CD4-positive, alpha-beta memory T cell (primary cell): ENCODE measurements at regions not wholly inside any gene's neighbourhood (a gene's known extent, or its start where the extent isn't known, plus 50 kb on each side); places are given as distances from the start of the nearest gene placed in this dataset.

Experiments
- CTCF ChIA-PET: fragments of 350-600 bp; sonication (Branson Sonifier 250); formaldehyde crosslinking; loops from one replicate; lab custom pipeline; 2021; ENCODE audit warnings: inconsistent platforms; ENCODE audit not compliant: partially characterized antibody; lab: Charles Lee
- POLR2A ChIA-PET: fragments of 350-600 bp; sonication (Branson Sonifier 250); formaldehyde crosslinking; loops from one replicate; lab custom pipeline; 2021; ENCODE audit not compliant: partially characterized antibody; lab: Charles Lee
- DNase-seq, 5 donors: peaks; one replicate each; pipeline versions ENCODE4 v3.0.0 to v3.0.0-alpha.2; 2020 to 2022; ENCODE audit warnings: mixed read lengths in 1 of 5
- H3K27ac ChIP-seq: one replicate; pipeline ENCODE4 v1.7.0; 2013; ENCODE audit warnings: low read depth, low read length
- H3K27me3 ChIP-seq: 2 replicates; pipeline ENCODE4 v1.7.0; 2013; ENCODE audit warnings: mild to moderate bottlenecking, low read length, moderate library complexity; ENCODE audit not compliant: insufficient read depth
- H3K36me3 ChIP-seq: 2 replicates; pipeline ENCODE4 v1.7.0; 2013; ENCODE audit warnings: mild to moderate bottlenecking, low read length, moderate library complexity; ENCODE audit not compliant: insufficient read depth
- H3K4me1 ChIP-seq: 2 replicates; pipeline ENCODE4 v1.7.0; 2013; ENCODE audit warnings: mild to moderate bottlenecking, low read length, moderate library complexity; ENCODE audit not compliant: insufficient read depth
- H3K4me3 ChIP-seq, 2 donors: one replicate each; pipeline ENCODE4 v1.7.0; 2013; ENCODE audit warnings: low read length in 2 of 2, mild to moderate bottlenecking in 1 of 2
- H3K9me3 ChIP-seq, 2 donors: one replicate each; pipeline ENCODE4 v1.7.0; 2013; ENCODE audit warnings: low read length in 2 of 2, control low read depth in 1 of 2; ENCODE audit not compliant: control insufficient read depth in 1 of 2
- H3K27ac Mint-ChIP-seq, 7 donors: one replicate each; pipeline ENCODE4 v1.8.0; 2020 to 2021; ENCODE audit warnings: mixed read lengths in 7 of 7, mild to moderate bottlenecking in 6 of 7, inconsistent platforms in 3 of 7, moderate library complexity in 3 of 7
- H3K27me3 Mint-ChIP-seq, 2 donors: one replicate each; pipeline ENCODE4 v1.8.0; 2020 to 2021; ENCODE audit warnings: mixed read lengths in 2 of 2
- H3K36me3 Mint-ChIP-seq, 2 donors: one replicate each; pipeline ENCODE4 v1.8.0; 2020 to 2021; ENCODE audit warnings: mixed read lengths in 2 of 2, inconsistent platforms in 1 of 2, mild to moderate bottlenecking in 1 of 2
- H3K4me1 Mint-ChIP-seq, 4 donors: one replicate each; pipeline ENCODE4 v1.8.0; 2020 to 2021; ENCODE audit warnings: mixed read lengths in 4 of 4, mild to moderate bottlenecking in 1 of 4
- H3K4me3 Mint-ChIP-seq, 8 donors: one replicate each; pipeline ENCODE4 v1.8.0; 2020 to 2021; ENCODE audit warnings: mixed read lengths in 8 of 8, mild to moderate bottlenecking in 7 of 8, moderate library complexity in 6 of 8, inconsistent platforms in 3 of 8
- H3K9me3 Mint-ChIP-seq, 8 donors: one replicate each; pipeline ENCODE4 v1.8.0; 2020 to 2021; ENCODE audit warnings: mixed read lengths in 8 of 8, mild to moderate bottlenecking in 5 of 8, inconsistent platforms in 3 of 8, moderate library complexity in 1 of 8
- intact Hi-C: fragments of 100-400 bp; cut with micrococcal nuclease; formaldehyde crosslinking; loops from one replicate; pipeline ENCODE4 v1.15.1; 2023

GRCh38 chr5:3530251-3530650 lies 65.4 kb upstream of the IRX1 start:
- no peaks in the 10 kb centered on the region for H3K4me1 Mint-ChIP-seq
- Histone ChIP-seq H3K4me1 (no peaks in the 10 kb centered on the region), H3K36me3 (no peaks in the 10 kb centered on the region), H3K27ac (no peak overlapping the region), H3K4me3 (no peak overlapping the region), H3K27me3 (no peaks in the 10 kb centered on the region), H3K9me3 (no peaks in the 10 kb centered on the region)
- H3K9me3 Mint-ChIP-seq, result peaks cover 0 to 20% (median 8%) of the 10 kb centered on the region in 8 donors
- no peak overlapping the region for H3K27ac Mint-ChIP-seq
- intact Hi-C loops, result no loop called here
- H3K27me3 Mint-ChIP-seq, result no peaks in the 10 kb centered on the region
- ChIA-PET CTCF (no interaction called here), POLR2A (no interaction called here)
- no peak overlapping the region for H3K4me3 Mint-ChIP-seq
- DNase-seq, result no peak
- no peaks in the 10 kb centered on the region for H3K36me3 Mint-ChIP-seq

GRCh38 chr5:3526551-3527185 lies 69.0 kb upstream of the IRX1 start:
- CTCF ChIA-PET, result no interaction called here
- Histone ChIP-seq H3K4me1 (no peaks in the 10 kb centered on the region), H3K4me3 (no peak overlapping the region), H3K9me3 (no peaks in the 10 kb centered on the region), H3K36me3 (no peaks in the 10 kb centered on the region), H3K27ac (no peak overlapping the region), H3K27me3 (no peaks in the 10 kb centered on the region)
- H3K9me3 Mint-ChIP-seq, result peaks cover 0 to 21% (median 11%) of the 10 kb centered on the region in 8 donors
- H3K27me3 Mint-ChIP-seq, result no peaks in the 10 kb centered on the region
- intact Hi-C loops, result no loop called here
- no peaks in the 10 kb centered on the region for H3K36me3 Mint-ChIP-seq
- H3K27ac Mint-ChIP-seq, result no peak overlapping the region
- no peak for DNase-seq
- no peaks in the 10 kb centered on the region for H3K4me1 Mint-ChIP-seq
- no peak overlapping the region for H3K4me3 Mint-ChIP-seq
- POLR2A ChIA-PET, result no interaction called here

GRCh38 chr5:3522491-3522890 lies 73.1 kb upstream of the IRX1 start:
- no peak overlapping the region for H3K4me3 Mint-ChIP-seq
- ChIA-PET POLR2A (no interaction called here), CTCF (no interaction called here)
- H3K9me3 Mint-ChIP-seq, result peaks cover 0 to 19% (median 9%) of the 10 kb centered on the region in 8 donors
- no peaks in the 10 kb centered on the region for H3K27me3 ChIP-seq
- no peaks in the 10 kb centered on the region for H3K27me3 Mint-ChIP-seq
- H3K4me1 Mint-ChIP-seq, result no peaks in the 10 kb centered on the region
- H3K4me1 ChIP-seq, result no peaks in the 10 kb centered on the region
- H3K4me3 ChIP-seq, result no peak overlapping the region
- intact Hi-C loops, result no loop called here
- H3K27ac ChIP-seq, result no peak overlapping the region
- no peak overlapping the region for H3K27ac Mint-ChIP-seq
- H3K36me3 Mint-ChIP-seq, result no peaks in the 10 kb centered on the region
- no peaks in the 10 kb centered on the region for H3K36me3 ChIP-seq
- no peak for DNase-seq
- H3K9me3 ChIP-seq, result no peaks in the 10 kb centered on the region

DNA sequence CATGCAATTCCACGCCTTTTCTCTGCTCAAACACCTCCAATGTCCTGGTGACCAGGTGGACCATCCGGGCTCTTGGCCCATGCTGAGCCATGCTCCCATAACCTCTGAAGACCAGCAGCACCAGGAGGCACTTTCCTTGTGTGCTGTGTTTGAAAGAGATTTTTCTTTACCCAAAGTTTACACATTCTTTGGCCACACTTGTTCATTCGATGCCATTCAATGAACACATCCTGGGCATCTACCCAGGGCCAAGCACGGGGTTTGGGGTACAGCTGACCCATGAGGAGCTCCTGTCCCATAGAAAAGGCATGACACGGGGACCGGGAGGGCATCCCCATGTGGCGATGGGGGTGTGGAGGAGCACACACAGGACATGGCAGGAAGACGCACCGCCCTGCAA lies 77.1 kb upstream of the IRX1 start:
- DNase-seq, result no peak
- Mint-ChIP-seq H3K27me3 (no peaks in the 10 kb centered on the region), H3K4me3 (no peak overlapping the region), H3K36me3 (no peaks in the 10 kb centered on the region), H3K27ac (no peak overlapping the region), H3K4me1 (no peaks in the 10 kb centered on the region), H3K9me3 (peaks cover 0 to 9% (median 2%) of the 10 kb centered on the region in 8 donors)
- intact Hi-C loops, result no loop called here
- Histone ChIP-seq H3K4me3 (no peak overlapping the region), H3K36me3 (no peaks in the 10 kb centered on the region), H3K27ac (no peak overlapping the region), H3K4me1 (no peaks in the 10 kb centered on the region), H3K9me3 (no peaks in the 10 kb centered on the region), H3K27me3 (no peaks in the 10 kb centered on the region)
- ChIA-PET POLR2A (no interaction called here), CTCF (no interaction called here)

- Histone ChIP-seq H3K27me3 (no peaks in the 10 kb centered on the region), H3K27ac (no peak overlapping the region), H3K4me1 (no peaks in the 10 kb centered on the region), H3K9me3 (no peaks in the 10 kb centered on the region), H3K4me3 (no peak overlapping the region), H3K36me3 (no peaks in the 10 kb centered on the region)
- H3K27ac Mint-ChIP-seq, result no peak overlapping the region
- ChIA-PET POLR2A (no interaction called here), CTCF (no interaction called here)
- peaks cover 0 to 6% (median 2%) of the 10 kb centered on the region in 8 donors for H3K9me3 Mint-ChIP-seq
- H3K4me1 Mint-ChIP-seq, result no peaks in the 10 kb centered on the region
- no peak for DNase-seq
- H3K36me3 Mint-ChIP-seq, result no peaks in the 10 kb centered on the region
- H3K4me3 Mint-ChIP-seq, result no peak overlapping the region
- H3K27me3 Mint-ChIP-seq, result no peaks in the 10 kb centered on the region
- intact Hi-C loops, result no loop called here
Observed at GRCh38 chr5:3518051-3518450, 77.6 kb upstream of the IRX1 start.

- Mint-ChIP-seq H3K36me3 (no peaks in the 10 kb centered on the region), H3K4me3 (no peak overlapping the region), H3K27me3 (no peaks in the 10 kb centered on the region), H3K4me1 (no peaks in the 10 kb centered on the region), H3K9me3 (peaks cover 0 to 5% (median 3%) of the 10 kb centered on the region in 8 donors), H3K27ac (no peak overlapping the region)
- POLR2A ChIA-PET, result no interaction called here
- no peaks in the 10 kb centered on the region for H3K4me1 ChIP-seq
- no peaks in the 10 kb centered on the region for H3K27me3 ChIP-seq
- DNase-seq, result no peak
- intact Hi-C loops, result no loop called here
- no peaks in the 10 kb centered on the region for H3K9me3 ChIP-seq
- CTCF ChIA-PET, result no interaction called here
- no peaks in the 10 kb centered on the region for H3K36me3 ChIP-seq
- no peak overlapping the region for H3K27ac ChIP-seq
- H3K4me3 ChIP-seq, result no peak overlapping the region
Observed at GRCh38 chr5:3517348-3517747, 78.3 kb upstream of the IRX1 start.

DNA sequence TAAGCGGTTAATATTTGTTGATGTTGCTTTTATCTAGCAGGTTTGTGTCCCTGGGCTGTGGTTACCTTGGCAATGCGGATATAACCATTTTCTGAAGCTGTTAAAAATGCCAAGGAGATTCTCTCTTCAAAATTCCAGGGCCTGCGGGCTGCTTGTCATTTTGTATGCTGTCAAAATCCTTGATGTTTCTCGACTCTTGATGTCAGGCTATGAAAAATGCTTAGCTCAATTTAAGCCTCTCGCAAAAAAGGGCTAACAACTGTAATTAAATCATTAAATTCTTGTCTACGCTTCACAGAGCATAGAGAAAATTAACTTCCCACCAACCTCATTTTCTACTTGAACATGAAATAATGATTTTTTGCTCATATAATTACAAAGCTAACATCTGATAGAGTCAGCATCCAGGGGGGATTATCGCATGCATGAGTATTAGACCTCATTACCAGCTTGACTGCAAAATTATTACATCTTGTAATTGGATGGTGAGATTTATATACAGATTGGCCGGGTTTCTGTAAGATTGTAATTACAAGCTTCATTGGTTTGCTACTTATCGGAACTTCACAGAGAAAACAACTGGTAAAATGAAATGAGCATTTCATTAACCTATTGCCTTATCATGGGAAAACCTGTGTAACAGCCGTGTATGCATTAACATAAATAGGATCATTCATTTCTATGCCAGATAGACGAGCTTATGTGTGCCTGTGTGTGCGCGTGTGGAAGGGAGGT lies 83.1 kb upstream of the IRX1 start:
- no peaks in the 10 kb centered on the region for H3K9me3 ChIP-seq
- H3K9me3 Mint-ChIP-seq, result peaks cover 0 to 20% (median 6%) of the 10 kb centered on the region in 8 donors
- no peaks in the 10 kb centered on the region for H3K27me3 ChIP-seq
- no peaks in the 10 kb centered on the region for H3K27me3 Mint-ChIP-seq
- H3K27ac ChIP-seq, result no peak overlapping the region
- POLR2A ChIA-PET, result no interaction called here
- no peaks in the 10 kb centered on the region for H3K36me3 Mint-ChIP-seq
- H3K36me3 ChIP-seq, result no peaks in the 10 kb centered on the region
- no peak overlapping the region for H3K4me3 ChIP-seq
- H3K4me1 Mint-ChIP-seq, result no peaks in the 10 kb centered on the region
- no peak for DNase-seq
- CTCF ChIA-PET, result no interaction called here
- H3K4me1 ChIP-seq, result no peaks in the 10 kb centered on the region
- H3K27ac Mint-ChIP-seq, result no peak overlapping the region
- intact Hi-C loops, result no loop called here
- no peak overlapping the region for H3K4me3 Mint-ChIP-seq
